ENCODE measurements at regions not wholly inside any gene's neighbourhood (a gene's known extent, or its start where the extent isn't known, plus 50 kb on each side); places are given as distances from the start of the nearest gene placed in this dataset.

DNA sequence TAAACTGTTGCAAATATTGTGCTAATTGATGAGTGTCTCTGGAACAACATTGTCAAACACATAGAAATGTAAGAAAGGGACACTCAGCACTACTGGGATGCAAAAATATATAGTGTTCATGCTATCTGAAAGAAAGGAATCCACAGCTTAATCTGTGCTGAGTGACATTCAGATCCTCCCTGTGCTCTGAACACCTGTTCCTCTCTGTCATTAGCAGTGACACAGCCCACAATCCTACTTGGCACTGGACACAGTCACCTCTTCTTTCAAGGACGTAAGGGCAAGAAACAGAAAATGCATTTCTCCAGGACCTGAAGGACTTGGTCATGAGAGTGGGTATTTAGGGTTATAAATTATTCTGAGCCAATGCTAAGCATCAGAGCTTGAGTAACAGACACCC lies 121.4 kb upstream of the SV2C start:
- H3K9me3 ChIP-seq (replicated peaks; ENCODE audit: insufficient read depth, low read length): no peaks in the 10 kb centered on the region
- no peak overlapping the region for H2AFZ ChIP-seq (ENCODE audit: low read length)
- no peaks in the 10 kb centered on the region for H3K9me2 ChIP-seq (replicated peaks; ENCODE audit: insufficient read depth, low read length)
- no peak for DNase-seq
- H3F3A ChIP-seq (ENCODE audit: insufficient read depth, low read length): no peaks in the 10 kb centered on the region
- TF ChIP-seq EZH2phosphoT487 (IDR thresholded peaks at IDR 0.05; ENCODE audit: low read length): no peak
- TF ChIP-seq CTCF (IDR thresholded peaks at IDR 0.05; ENCODE audit: low read length): no peak
- TF ChIP-seq EZH2 (optimal IDR thresholded peaks at IDR 0.05; ENCODE audit: low read depth, low read length): no peak
- H3K27me3 ChIP-seq (replicated peaks; ENCODE audit: insufficient read depth, low read length): no peaks in the 10 kb centered on the region
- H3K27ac ChIP-seq (ENCODE audit: low read length): no peak overlapping the region
- no peaks in the 10 kb centered on the region for H3K36me3 ChIP-seq (replicated peaks; ENCODE audit: insufficient read depth, low read length)
- no peak overlapping the region for H3K4me3 ChIP-seq (ENCODE audit: low read length)
- H3K79me2 ChIP-seq (ENCODE audit: low read length): no peaks in the 10 kb centered on the region
- H3K4me2 ChIP-seq (ENCODE audit: low read depth, low read length): no peak overlapping the region
- peaks cover 11% of the 10 kb centered on the region for H3K4me1 ChIP-seq (ENCODE audit: low read length)
- no peak overlapping the region for H3K9ac ChIP-seq (ENCODE audit: low read length)
- H4K20me1 ChIP-seq (ENCODE audit: insufficient read depth, low read length): no peaks in the 10 kb centered on the region

DNA sequence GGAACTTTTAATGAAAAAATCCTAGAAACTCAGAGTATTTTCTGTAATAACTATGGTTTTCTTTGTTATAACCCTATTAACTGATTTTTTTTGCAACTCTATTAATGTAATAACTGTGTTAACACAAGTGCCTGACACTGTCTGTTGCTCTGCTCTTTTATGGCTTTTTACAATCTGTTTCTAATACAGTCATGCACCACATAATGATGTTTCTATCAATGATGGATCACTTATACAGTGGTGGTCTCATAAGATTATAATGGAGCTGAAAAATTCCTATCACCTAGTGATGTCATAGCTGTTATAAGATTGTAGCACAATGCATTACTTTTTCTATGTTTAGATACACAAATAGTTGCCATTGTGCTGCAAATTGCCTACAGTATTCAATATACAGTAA lies 123.1 kb upstream of the SV2C start:
- no peak overlapping the region for H3K4me2 ChIP-seq (ENCODE audit: low read depth, low read length)
- H3K36me3 ChIP-seq (replicated peaks; ENCODE audit: insufficient read depth, low read length): no peaks in the 10 kb centered on the region
- H3K4me3 ChIP-seq (ENCODE audit: low read length): no peak overlapping the region

GRCh38 chr5:75952963-75953362 lies 130.2 kb upstream of the SV2C start:
- H2AFZ ChIP-seq (ENCODE audit: low read length): no peak overlapping the region
- H3K27ac ChIP-seq (ENCODE audit: low read length): no peak overlapping the region
- no peak overlapping the region for H3K4me3 ChIP-seq (ENCODE audit: low read length)
- H4K20me1 ChIP-seq (ENCODE audit: insufficient read depth, low read length): no peaks in the 10 kb centered on the region
- H3K36me3 ChIP-seq (replicated peaks; ENCODE audit: insufficient read depth, low read length): no peaks in the 10 kb centered on the region
- peaks cover 6% of the 10 kb centered on the region; the same call in 1 of the 2 replicates for H3F3A ChIP-seq (ENCODE audit: insufficient read depth, low read length)
- no peaks in the 10 kb centered on the region for H3K27me3 ChIP-seq (replicated peaks; ENCODE audit: insufficient read depth, low read length)
- DNase-seq: no peak
- no peaks in the 10 kb centered on the region for H3K79me2 ChIP-seq (ENCODE audit: low read length)
- H3K9me2 ChIP-seq (replicated peaks; ENCODE audit: insufficient read depth, low read length): no peaks in the 10 kb centered on the region
- H3K9me3 ChIP-seq (replicated peaks; ENCODE audit: insufficient read depth, low read length): no peaks in the 10 kb centered on the region
- no peak overlapping the region for H3K9ac ChIP-seq (ENCODE audit: low read length)
- no peak for TF ChIP-seq EZH2phosphoT487 (IDR thresholded peaks at IDR 0.05; ENCODE audit: low read length)
- TF ChIP-seq CTCF (IDR thresholded peaks at IDR 0.05; ENCODE audit: low read length): no peak
- no peak for TF ChIP-seq EZH2 (optimal IDR thresholded peaks at IDR 0.05; ENCODE audit: low read depth, low read length)
- H3K4me1 ChIP-seq (ENCODE audit: low read length): peaks cover 19% of the 10 kb centered on the region
- no peak overlapping the region for H3K4me2 ChIP-seq (ENCODE audit: low read depth, low read length)

More for the DNA sequence above, 123.1 kb upstream of the SV2C start:
- Histone ChIP-seq H3K79me2 (ENCODE audit: low read length) (no peaks in the 10 kb centered on the region), H3K9me3 (replicated peaks; ENCODE audit: insufficient read depth, low read length) (no peaks in the 10 kb centered on the region), H3K9me2 (replicated peaks; ENCODE audit: insufficient read depth, low read length) (no peaks in the 10 kb centered on the region), H2AFZ (ENCODE audit: low read length) (no peak overlapping the region), H3K4me1 (ENCODE audit: low read length) (peaks cover 3% of the 10 kb centered on the region; the same call in 1 of the 2 replicates), H3F3A (ENCODE audit: insufficient read depth, low read length) (no peaks in the 10 kb centered on the region), H3K9ac (ENCODE audit: low read length) (no peak overlapping the region), H3K27ac (ENCODE audit: low read length) (no peak overlapping the region), H3K27me3 (replicated peaks; ENCODE audit: insufficient read depth, low read length) (no peaks in the 10 kb centered on the region), H4K20me1 (ENCODE audit: insufficient read depth, low read length) (no peaks in the 10 kb centered on the region)
- TF ChIP-seq EZH2phosphoT487 (IDR thresholded peaks at IDR 0.05; ENCODE audit: low read length): no peak
- TF ChIP-seq EZH2 (optimal IDR thresholded peaks at IDR 0.05; ENCODE audit: low read depth, low read length): no peak
- TF ChIP-seq CTCF (IDR thresholded peaks at IDR 0.05; ENCODE audit: low read length): no peak
- DNase-seq: no peak
